ENCODE measurements at regions not wholly inside any gene's neighbourhood (a gene's known extent, or its start where the extent isn't known, plus 50 kb on each side); places are given as distances from the start of the nearest gene placed in this dataset.

GRCh38 chr10:44326474-44327030, 58.3 kb downstream of the CXCL12 start:
- DNase-seq, result no peak

GRCh38 chr10:44325596-44326307, 59.1 kb downstream of the CXCL12 start:
- peak; percentile 40 for DNase-seq

- no peak for DNase-seq
Measured at GRCh38 chr10:44325157-44325556, 59.7 kb downstream of the CXCL12 start.

- DNase-seq, result no peak
Measured at GRCh38 chr10:44323838-44324237, 61.1 kb downstream of the CXCL12 start.

GRCh38 chr10:44322137-44322536, 62.8 kb downstream of the CXCL12 start:
- no peak for DNase-seq

GRCh38 chr10:44320756-44321155, 64.1 kb downstream of the CXCL12 start:
- DNase-seq, result no peak

GRCh38 chr10:44317856-44318255, 67.0 kb downstream of the CXCL12 start:
- DNase-seq, result no peak

- no peak for DNase-seq
Measured at GRCh38 chr10:44316922-44317215, 68.0 kb downstream of the CXCL12 start.

GRCh38 chr10:44316187-44316921, 68.5 kb downstream of the CXCL12 start:
- no peak for DNase-seq

- no peak for DNase-seq
Measured at GRCh38 chr10:44314802-44315460, 70.0 kb downstream of the CXCL12 start.

GRCh38 chr10:44313761-44314165, 71.1 kb downstream of the CXCL12 start:
- DNase-seq, result no peak

- DNase-seq, result no peak
Measured at GRCh38 chr10:44312401-44312800, 72.5 kb downstream of the CXCL12 start.

GRCh38 chr10:44311563-44312051, 73.3 kb downstream of the CXCL12 start:
- no peak for DNase-seq

GRCh38 chr10:44310762-44311562, 73.9 kb downstream of the CXCL12 start:
- peak; percentile 93 for DNase-seq

GRCh38 chr10:44309939-44310761, 74.7 kb downstream of the CXCL12 start:
- DNase-seq, result no peak

GRCh38 chr10:44309361-44309760, 75.5 kb downstream of the CXCL12 start:
- no peak for DNase-seq

GRCh38 chr10:44308935-44309334, 76.0 kb downstream of the CXCL12 start:
- no peak for DNase-seq

- no peak for DNase-seq
Measured at GRCh38 chr10:44307691-44308090, 77.2 kb downstream of the CXCL12 start.

GRCh38 chr10:44306762-44307161, 78.1 kb downstream of the CXCL12 start:
- no peak for DNase-seq

- DNase-seq, result no peak
Measured at GRCh38 chr10:44306147-44306710, 78.7 kb downstream of the CXCL12 start.

GRCh38 chr10:44301781-44302355, 83.0 kb downstream of the CXCL12 start:
- DNase-seq, result no peak
